NB4 (cell line): ENCODE measurements at regions not wholly inside any gene's neighbourhood (a gene's known extent, or its start where the extent isn't known, plus 50 kb on each side); places are given as distances from the start of the nearest gene placed in this dataset.

Source experiments
- MYC ChIP-seq: IDR thresholded peaks from 2 replicates; pipeline ENCODE4 v1.6.1; 2011; ENCODE audit warnings: low read depth, low read length
- POLR2A ChIP-seq: IDR thresholded peaks from 2 replicates; pipeline ENCODE4 v1.6.1; 2011; ENCODE audit warnings: mild to moderate bottlenecking; ENCODE audit not compliant: insufficient read length; ENCODE audit errors: extremely low read depth
- TF ChIP-seq, protein P1 (sequence below): IDR thresholded peaks from one replicate; pipeline ENCODE4 v1.5.1; 2012; ENCODE audit warnings: low read depth, low read length

DNA sequence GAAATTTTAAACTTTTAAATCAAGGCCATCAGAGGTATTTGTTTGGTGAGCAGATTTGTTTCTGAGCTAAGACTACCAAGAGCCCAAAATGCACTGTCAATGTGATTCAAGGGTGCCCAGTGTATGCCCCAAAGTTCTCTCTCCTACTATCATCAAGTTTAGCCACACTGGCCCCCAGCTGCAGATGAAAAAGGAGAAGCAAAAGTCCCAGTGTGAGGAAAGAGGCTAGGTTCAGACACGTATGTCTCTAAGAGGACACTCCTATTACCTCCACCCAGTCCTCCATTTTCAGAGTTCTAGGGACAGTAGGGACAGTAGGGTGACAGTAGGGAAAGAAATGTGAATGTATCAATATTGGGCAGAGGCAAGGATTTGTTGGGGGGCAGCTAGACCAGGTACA lies 230.8 kb downstream of the CD83 start:
- TF ChIP-seq, protein P1, sequence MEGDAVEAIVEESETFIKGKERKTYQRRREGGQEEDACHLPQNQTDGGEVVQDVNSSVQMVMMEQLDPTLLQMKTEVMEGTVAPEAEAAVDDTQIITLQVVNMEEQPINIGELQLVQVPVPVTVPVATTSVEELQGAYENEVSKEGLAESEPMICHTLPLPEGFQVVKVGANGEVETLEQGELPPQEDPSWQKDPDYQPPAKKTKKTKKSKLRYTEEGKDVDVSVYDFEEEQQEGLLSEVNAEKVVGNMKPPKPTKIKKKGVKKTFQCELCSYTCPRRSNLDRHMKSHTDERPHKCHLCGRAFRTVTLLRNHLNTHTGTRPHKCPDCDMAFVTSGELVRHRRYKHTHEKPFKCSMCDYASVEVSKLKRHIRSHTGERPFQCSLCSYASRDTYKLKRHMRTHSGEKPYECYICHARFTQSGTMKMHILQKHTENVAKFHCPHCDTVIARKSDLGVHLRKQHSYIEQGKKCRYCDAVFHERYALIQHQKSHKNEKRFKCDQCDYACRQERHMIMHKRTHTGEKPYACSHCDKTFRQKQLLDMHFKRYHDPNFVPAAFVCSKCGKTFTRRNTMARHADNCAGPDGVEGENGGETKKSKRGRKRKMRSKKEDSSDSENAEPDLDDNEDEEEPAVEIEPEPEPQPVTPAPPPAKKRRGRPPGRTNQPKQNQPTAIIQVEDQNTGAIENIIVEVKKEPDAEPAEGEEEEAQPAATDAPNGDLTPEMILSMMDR = no peak
- TF ChIP-seq POLR2A = no peak
- no peak for TF ChIP-seq MYC
